C4-2B (cell line): ENCODE measurements at regions not wholly inside any gene's neighbourhood (a gene's known extent, or its start where the extent isn't known, plus 50 kb on each side); places are given as distances from the start of the nearest gene placed in this dataset.

Experiments used
- CTCF ChIP-seq: fragments of 450-650 bp; conservative IDR thresholded peaks from 2 replicates; pipeline ENCODE4 v1.5.1; 2017; ENCODE audit warnings: mild to moderate bottlenecking
- ZFX ChIP-seq: fragments of 450-650 bp; IDR thresholded peaks from 2 replicates; pipeline ENCODE4 v1.6.1; 2017

DNA sequence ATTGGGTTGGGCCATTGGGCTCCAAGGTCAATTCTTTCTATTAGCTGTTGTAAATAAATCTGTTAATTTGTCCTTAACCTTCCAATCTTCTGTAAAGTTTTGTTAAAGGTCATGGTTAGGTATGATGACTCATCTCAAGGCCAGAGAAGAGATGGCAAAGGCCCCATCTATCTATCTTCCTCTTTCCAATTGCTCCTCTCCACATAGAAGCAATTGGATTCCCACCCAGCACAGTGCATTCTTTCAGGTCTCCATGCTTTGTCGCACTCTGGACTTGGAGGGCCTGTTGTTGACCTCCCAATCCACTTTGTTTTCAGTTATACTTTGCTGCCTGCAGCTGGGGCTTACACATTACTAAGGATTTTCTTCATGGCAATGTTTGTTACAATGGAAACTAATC lies 118.5 kb downstream of the MFAP3L start:
- TF ChIP-seq CTCF (no peak), ZFX (no peak)
